ENCODE measurements at regions not wholly inside any gene's neighbourhood (a gene's known extent, or its start where the extent isn't known, plus 50 kb on each side); places are given as distances from the start of the nearest gene placed in this dataset.

GRCh38 chr4:138105331-138105730 lies 136.8 kb downstream of the SLC7A11 start:
- Mint-ChIP-seq H3K4me1 (peaks cover 15% of the 10 kb centered on the region), H3K9me3 (peaks cover 12% of the 10 kb centered on the region), H3K4me3 (no peak overlapping the region), H3K27ac (ENCODE audit: unreplicated experiment) (no peak overlapping the region), H3K27me3 (ENCODE audit: low read depth) (no peaks in the 10 kb centered on the region), H3K36me3 (ENCODE audit: low read depth) (no peaks in the 10 kb centered on the region)
- no peak for TF ChIP-seq CTCF (conservative IDR thresholded peaks at IDR 0.05)
- no peak for DNase-seq (ENCODE audit: low read depth, low spot score)

DNA sequence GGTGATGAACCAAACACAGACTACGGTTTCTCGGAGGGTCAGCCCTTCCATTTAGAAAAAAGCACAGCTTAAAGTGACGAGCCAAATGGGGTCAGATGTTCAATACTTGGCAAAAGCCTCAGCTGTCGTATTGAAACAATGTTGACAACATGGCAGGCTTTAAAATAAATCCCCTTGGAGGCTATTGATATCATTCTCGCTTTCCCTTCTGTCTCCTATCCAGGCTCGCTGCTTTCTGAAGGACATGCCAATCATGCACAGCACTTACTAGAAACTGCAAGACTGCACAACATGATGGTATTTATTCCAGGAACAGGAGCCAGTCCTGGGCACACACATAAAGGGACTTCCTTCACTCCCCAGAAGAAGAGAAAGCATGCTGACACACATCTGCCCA lies 137.9 kb downstream of the SLC7A11 start:
- no peak for TF ChIP-seq CTCF (conservative IDR thresholded peaks at IDR 0.05)
- Mint-ChIP-seq H3K27me3 (ENCODE audit: low read depth) (no peaks in the 10 kb centered on the region), H3K27ac (ENCODE audit: unreplicated experiment) (no peak overlapping the region), H3K9me3 (peaks cover 12% of the 10 kb centered on the region), H3K4me1 (peaks cover 15% of the 10 kb centered on the region), H3K36me3 (ENCODE audit: low read depth) (no peaks in the 10 kb centered on the region), H3K4me3 (no peak overlapping the region)
- no peak for DNase-seq (ENCODE audit: low read depth, low spot score)

DNA sequence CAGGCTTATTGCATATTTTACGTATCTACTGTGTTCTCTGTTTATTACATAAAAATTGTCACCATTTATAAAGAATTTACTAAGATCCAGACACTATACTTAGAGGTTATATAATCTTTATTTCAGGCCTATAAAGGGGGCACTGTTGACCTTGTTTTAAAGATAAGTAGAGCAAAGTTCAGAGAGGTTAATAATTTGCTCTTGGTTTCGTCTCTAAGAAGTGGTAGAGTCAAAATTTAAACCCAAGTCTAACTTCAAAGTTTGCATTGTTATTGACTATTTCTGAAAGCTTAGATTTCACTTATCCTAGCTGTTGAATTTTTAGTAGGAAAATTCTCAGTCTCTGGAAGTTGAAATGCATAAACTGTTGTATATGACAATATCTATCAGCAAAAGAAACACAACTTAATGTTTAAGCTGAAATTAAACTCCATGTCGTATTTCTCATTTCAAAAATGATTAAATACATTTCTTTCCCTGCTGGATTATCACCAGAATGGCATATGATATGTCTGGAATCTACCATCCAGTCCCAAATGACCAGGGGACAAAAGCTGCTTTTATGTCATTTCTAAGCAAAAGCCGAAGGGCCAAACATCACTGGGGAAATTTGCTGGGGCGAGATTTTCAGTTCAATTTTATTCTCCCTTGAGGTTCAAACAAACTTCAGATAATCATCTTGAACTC lies 138.4 kb downstream of the SLC7A11 start:
- Mint-ChIP-seq H3K36me3 (ENCODE audit: low read depth) (no peaks in the 10 kb centered on the region), H3K4me3 (no peak overlapping the region), H3K27me3 (ENCODE audit: low read depth) (no peaks in the 10 kb centered on the region), H3K9me3 (peaks cover 9% of the 10 kb centered on the region), H3K27ac (ENCODE audit: unreplicated experiment) (no peak overlapping the region), H3K4me1 (peaks cover 15% of the 10 kb centered on the region)
- DNase-seq (ENCODE audit: low read depth, low spot score), result no peak
- TF ChIP-seq CTCF (conservative IDR thresholded peaks at IDR 0.05), result no peak

DNA sequence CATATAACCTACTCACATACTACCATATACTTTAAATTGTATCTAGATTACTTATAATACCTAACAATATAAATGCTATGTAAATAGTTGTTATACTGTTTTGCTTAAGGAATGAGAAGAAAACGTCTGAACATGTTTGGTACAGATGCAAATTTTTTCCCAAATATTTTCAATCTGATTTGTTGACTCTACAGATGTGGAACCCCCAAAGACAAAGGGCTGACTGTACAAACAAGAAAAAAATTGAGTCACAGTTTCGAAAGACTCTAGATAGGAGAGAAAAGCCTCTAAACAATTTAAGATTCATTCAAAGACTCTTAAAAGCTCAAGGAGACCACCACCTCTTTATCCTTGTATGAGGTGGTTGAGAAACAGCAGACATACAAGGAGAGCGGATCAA lies 142.8 kb downstream of the SLC7A11 start:
- no peak for TF ChIP-seq CTCF (conservative IDR thresholded peaks at IDR 0.05)
- no peak for DNase-seq (ENCODE audit: low read depth, low spot score)
- Mint-ChIP-seq H3K36me3 (ENCODE audit: low read depth) (no peaks in the 10 kb centered on the region), H3K4me1 (peaks cover 6% of the 10 kb centered on the region), H3K4me3 (no peak overlapping the region), H3K27me3 (ENCODE audit: low read depth) (no peaks in the 10 kb centered on the region), H3K9me3 (no peaks in the 10 kb centered on the region), H3K27ac (ENCODE audit: unreplicated experiment) (no peak overlapping the region)

- no peaks in the 10 kb centered on the region for H3K27me3 Mint-ChIP-seq (ENCODE audit: low read depth)
- no peak for DNase-seq (ENCODE audit: low read depth, low spot score)
- H3K36me3 Mint-ChIP-seq (ENCODE audit: low read depth), result no peaks in the 10 kb centered on the region
- H3K4me1 Mint-ChIP-seq, result no peaks in the 10 kb centered on the region
- H3K9me3 Mint-ChIP-seq, result no peaks in the 10 kb centered on the region
- no peak for TF ChIP-seq CTCF (conservative IDR thresholded peaks at IDR 0.05)
- no peak overlapping the region for H3K4me3 Mint-ChIP-seq
- H3K27ac Mint-ChIP-seq (ENCODE audit: unreplicated experiment), result no peak overlapping the region
These were observed 144.1 kb downstream of the SLC7A11 start for GRCh38 chr4:138097912-138098600.

Measured in neural crest cell (in vitro differentiated cells).